ENCODE measurements at regions not wholly inside any gene's neighbourhood (a gene's known extent, or its start where the extent isn't known, plus 50 kb on each side); places are given as distances from the start of the nearest gene placed in this dataset.

DNA sequence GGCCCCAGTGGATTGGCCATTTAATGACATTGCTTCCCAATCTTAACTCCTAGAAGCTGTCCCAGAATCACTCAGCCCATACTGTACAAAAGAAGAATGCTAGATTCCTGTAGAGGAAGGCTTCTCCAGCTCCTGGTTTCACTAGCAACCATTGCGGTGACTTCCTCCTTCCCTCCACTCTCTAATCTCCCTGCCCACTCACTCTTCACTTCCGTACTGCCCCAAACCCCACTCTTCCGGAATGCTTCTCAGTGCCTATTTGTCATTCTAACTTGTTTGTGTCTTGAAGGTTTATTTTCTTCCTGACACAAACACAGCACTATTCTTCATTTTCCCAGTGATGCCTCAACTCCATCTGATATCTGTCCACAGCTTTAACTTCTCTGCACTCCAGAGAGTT is 97.1 kb upstream of the SPATA16 start:
- CTCF ChIA-PET, result no interaction called here
- H3K4me3 ChIP-seq (ENCODE audit: low read depth in 2 of 2, low read length in 2 of 2), result no peak overlapping the region
- no peaks in the 10 kb centered on the region for H3K27me3 ChIP-seq (ENCODE audit: control insufficient read depth, insufficient read depth, low read length)
- ATAC-seq (no peak), DNase-seq (ENCODE audit: low read depth, low spot score) (no peak)
- H3K27ac ChIP-seq (ENCODE audit: low read length), result no peak overlapping the region
- POLR2A ChIA-PET, result no interaction called here
- TF ChIP-seq SIN3A (IDR thresholded peaks at IDR 0.05; ENCODE audit: borderline replicate concordance, insufficient read depth, low read depth, low read length) (no peak), REST (IDR thresholded peaks at IDR 0.05; ENCODE audit: insufficient read depth in 1 of 2, low read depth in 2 of 2, low read length in 1 of 2) (no peak), POLR2AphosphoS5 (IDR thresholded peaks at IDR 0.05; ENCODE audit: low read depth, low read length) (no peak)
- intact Hi-C loops (cut with micrococcal nuclease; ENCODE audit: unreplicated experiment), result no loop called here
- H3K9me3 ChIP-seq (ENCODE audit: control insufficient read depth, insufficient read depth, low read depth, low read length), result no peaks in the 10 kb centered on the region
- H3K36me3 ChIP-seq (ENCODE audit: control insufficient read depth, insufficient read depth, low read length), result no peaks in the 10 kb centered on the region
- no TSS peak for BruUV-seq (replicated peaks)
- in situ Hi-C loops (cut with HindIII; ENCODE audit: low pct_unique_long_range_greater_than_20kb, low sequenced_read_pairs), result no loop called here
- no peaks in the 10 kb centered on the region for H3K4me1 ChIP-seq (ENCODE audit: control insufficient read depth, insufficient read depth, low read length)

DNA sequence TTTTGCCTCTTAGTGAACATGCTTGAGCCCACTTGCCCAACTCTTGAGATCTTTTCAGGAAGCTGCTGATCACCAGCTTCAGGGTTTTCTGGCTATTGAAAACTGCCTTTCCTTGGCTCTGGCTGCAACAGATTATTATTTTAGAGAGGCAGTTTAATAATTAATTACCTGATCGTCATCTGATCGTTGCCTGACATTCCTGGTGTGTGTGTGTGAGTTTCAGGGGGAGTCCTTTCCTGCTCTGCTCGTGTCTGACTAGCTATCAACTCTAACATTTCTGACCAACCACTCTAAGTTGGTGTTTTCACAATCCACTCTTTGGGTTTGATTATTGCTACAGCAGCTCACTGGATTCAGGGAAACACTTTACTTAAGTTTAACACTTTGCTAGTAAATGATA is 84.3 kb upstream of the SPATA16 start:
- Histone ChIP-seq H3K27ac (ENCODE audit: low read length) (no peak overlapping the region), H3K9me3 (ENCODE audit: control insufficient read depth, insufficient read depth, low read depth, low read length) (no peaks in the 10 kb centered on the region), H3K4me3 (ENCODE audit: low read depth in 2 of 2, low read length in 2 of 2) (no peak overlapping the region), H3K36me3 (ENCODE audit: control insufficient read depth, insufficient read depth, low read length) (no peaks in the 10 kb centered on the region), H3K27me3 (ENCODE audit: control insufficient read depth, insufficient read depth, low read length) (no peaks in the 10 kb centered on the region), H3K4me1 (ENCODE audit: control insufficient read depth, insufficient read depth, low read length) (no peaks in the 10 kb centered on the region)
- DNase-seq (ENCODE audit: low read depth, low spot score), result no peak
- no TSS peak for BruUV-seq (replicated peaks)
- TF ChIP-seq POLR2AphosphoS5 (IDR thresholded peaks at IDR 0.05; ENCODE audit: low read depth, low read length) (no peak), SIN3A (IDR thresholded peaks at IDR 0.05; ENCODE audit: borderline replicate concordance, insufficient read depth, low read depth, low read length) (no peak), TCF7L2 (IDR thresholded peaks at IDR 0.05; ENCODE audit: low read depth, low read length) (no peak), REST (IDR thresholded peaks at IDR 0.05; ENCODE audit: insufficient read depth in 1 of 2, low read depth in 2 of 2, low read length in 1 of 2) (no peak)
- TF ChIP-seq, protein P1, sequence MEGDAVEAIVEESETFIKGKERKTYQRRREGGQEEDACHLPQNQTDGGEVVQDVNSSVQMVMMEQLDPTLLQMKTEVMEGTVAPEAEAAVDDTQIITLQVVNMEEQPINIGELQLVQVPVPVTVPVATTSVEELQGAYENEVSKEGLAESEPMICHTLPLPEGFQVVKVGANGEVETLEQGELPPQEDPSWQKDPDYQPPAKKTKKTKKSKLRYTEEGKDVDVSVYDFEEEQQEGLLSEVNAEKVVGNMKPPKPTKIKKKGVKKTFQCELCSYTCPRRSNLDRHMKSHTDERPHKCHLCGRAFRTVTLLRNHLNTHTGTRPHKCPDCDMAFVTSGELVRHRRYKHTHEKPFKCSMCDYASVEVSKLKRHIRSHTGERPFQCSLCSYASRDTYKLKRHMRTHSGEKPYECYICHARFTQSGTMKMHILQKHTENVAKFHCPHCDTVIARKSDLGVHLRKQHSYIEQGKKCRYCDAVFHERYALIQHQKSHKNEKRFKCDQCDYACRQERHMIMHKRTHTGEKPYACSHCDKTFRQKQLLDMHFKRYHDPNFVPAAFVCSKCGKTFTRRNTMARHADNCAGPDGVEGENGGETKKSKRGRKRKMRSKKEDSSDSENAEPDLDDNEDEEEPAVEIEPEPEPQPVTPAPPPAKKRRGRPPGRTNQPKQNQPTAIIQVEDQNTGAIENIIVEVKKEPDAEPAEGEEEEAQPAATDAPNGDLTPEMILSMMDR (IDR thresholded peaks at IDR 0.05), result no peak
- ChIA-PET CTCF (no interaction called here), POLR2A (no interaction called here)
- in situ Hi-C loops (cut with HindIII; ENCODE audit: low pct_unique_long_range_greater_than_20kb, low sequenced_read_pairs) (no loop called here), intact Hi-C loops (cut with micrococcal nuclease; ENCODE audit: unreplicated experiment) (no loop called here)
- ATAC-seq, result no peak

Data from Panc1 (cell line).